ENCODE measurements at regions not wholly inside any gene's neighbourhood (a gene's known extent, or its start where the extent isn't known, plus 50 kb on each side); places are given as distances from the start of the nearest gene placed in this dataset.

DNA sequence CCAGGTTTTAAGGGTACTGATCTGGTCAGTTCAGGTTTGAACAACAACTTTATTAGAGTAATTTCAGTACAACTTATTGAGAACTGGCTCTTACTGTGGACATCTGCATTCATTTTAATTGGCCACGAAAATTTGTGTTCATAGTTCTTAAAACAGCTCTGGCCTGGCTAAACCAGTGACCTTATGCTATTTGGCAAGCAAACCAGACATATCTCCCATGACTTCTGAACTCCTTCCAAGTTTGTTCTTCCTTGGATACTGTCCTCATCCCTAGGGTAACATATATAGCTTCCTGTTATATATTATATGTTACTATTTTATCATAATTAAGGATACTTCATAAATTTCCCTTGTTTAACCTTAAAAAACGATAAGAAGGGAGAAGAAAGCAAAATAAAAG lies 841.9 kb downstream of the TRAM1L1 start:
- TF ChIP-seq, protein P1, sequence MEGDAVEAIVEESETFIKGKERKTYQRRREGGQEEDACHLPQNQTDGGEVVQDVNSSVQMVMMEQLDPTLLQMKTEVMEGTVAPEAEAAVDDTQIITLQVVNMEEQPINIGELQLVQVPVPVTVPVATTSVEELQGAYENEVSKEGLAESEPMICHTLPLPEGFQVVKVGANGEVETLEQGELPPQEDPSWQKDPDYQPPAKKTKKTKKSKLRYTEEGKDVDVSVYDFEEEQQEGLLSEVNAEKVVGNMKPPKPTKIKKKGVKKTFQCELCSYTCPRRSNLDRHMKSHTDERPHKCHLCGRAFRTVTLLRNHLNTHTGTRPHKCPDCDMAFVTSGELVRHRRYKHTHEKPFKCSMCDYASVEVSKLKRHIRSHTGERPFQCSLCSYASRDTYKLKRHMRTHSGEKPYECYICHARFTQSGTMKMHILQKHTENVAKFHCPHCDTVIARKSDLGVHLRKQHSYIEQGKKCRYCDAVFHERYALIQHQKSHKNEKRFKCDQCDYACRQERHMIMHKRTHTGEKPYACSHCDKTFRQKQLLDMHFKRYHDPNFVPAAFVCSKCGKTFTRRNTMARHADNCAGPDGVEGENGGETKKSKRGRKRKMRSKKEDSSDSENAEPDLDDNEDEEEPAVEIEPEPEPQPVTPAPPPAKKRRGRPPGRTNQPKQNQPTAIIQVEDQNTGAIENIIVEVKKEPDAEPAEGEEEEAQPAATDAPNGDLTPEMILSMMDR (IDR thresholded peaks at IDR 0.05; ENCODE audit: low read length), result no peak
- no peak for TF ChIP-seq EZH2 (optimal IDR thresholded peaks at IDR 0.05; ENCODE audit: low read depth, low read length)

All from MM.1S (cell line).